ENCODE measurements at regions not wholly inside any gene's neighbourhood (a gene's known extent, or its start where the extent isn't known, plus 50 kb on each side); places are given as distances from the start of the nearest gene placed in this dataset.

- intact Hi-C loops (cut with micrococcal nuclease) = no loop called here
- CTCF ChIA-PET = no interaction called here
Measured at GRCh38 chr12:38156497-38157245, 159.9 kb upstream of the ALG10B start.

GRCh38 chr12:38157274-38157932 is 159.2 kb upstream of the ALG10B start:
- Mint-ChIP-seq H3K4me3 (no peak overlapping the region), H3K27me3 (ENCODE audit: low read depth) (no peaks in the 10 kb centered on the region), H3K36me3 (ENCODE audit: low read depth) (no peaks in the 10 kb centered on the region), H3K4me1 (ENCODE audit: low read depth) (no peaks in the 10 kb centered on the region), H3K9me3 (no peaks in the 10 kb centered on the region), H3K27ac (no peak overlapping the region)
- CTCF ChIA-PET = no interaction called here
- intact Hi-C loops (cut with micrococcal nuclease) = no loop called here
- no peak for DNase-seq

More at GRCh38 chr12:38156497-38157245, 159.9 kb upstream of the ALG10B start:
- Mint-ChIP-seq H3K9me3 (no peaks in the 10 kb centered on the region), H3K36me3 (ENCODE audit: low read depth) (no peaks in the 10 kb centered on the region), H3K27me3 (ENCODE audit: low read depth) (no peaks in the 10 kb centered on the region), H3K27ac (no peak overlapping the region), H3K4me3 (no peak overlapping the region), H3K4me1 (ENCODE audit: low read depth) (no peaks in the 10 kb centered on the region)
- no peak for DNase-seq

GRCh38 chr12:38157933-38158401 is 158.6 kb upstream of the ALG10B start:
- intact Hi-C loops (cut with micrococcal nuclease) = no loop called here
- Mint-ChIP-seq H3K4me3 (no peak overlapping the region), H3K4me1 (ENCODE audit: low read depth) (no peaks in the 10 kb centered on the region), H3K27ac (no peak overlapping the region), H3K27me3 (ENCODE audit: low read depth) (no peaks in the 10 kb centered on the region), H3K36me3 (ENCODE audit: low read depth) (no peaks in the 10 kb centered on the region), H3K9me3 (no peaks in the 10 kb centered on the region)
- no peak for DNase-seq
- CTCF ChIA-PET = no interaction called here

GRCh38 chr12:38158428-38159091 is 158.0 kb upstream of the ALG10B start:
- no peaks in the 10 kb centered on the region for H3K4me1 Mint-ChIP-seq (ENCODE audit: low read depth)
- H3K4me3 Mint-ChIP-seq = no peak overlapping the region
- H3K9me3 Mint-ChIP-seq = no peaks in the 10 kb centered on the region
- CTCF ChIA-PET = no interaction called here
- H3K36me3 Mint-ChIP-seq (ENCODE audit: low read depth) = no peaks in the 10 kb centered on the region
- no peak overlapping the region for H3K27ac Mint-ChIP-seq
- H3K27me3 Mint-ChIP-seq (ENCODE audit: low read depth) = no peaks in the 10 kb centered on the region
- DNase-seq = no peak
- intact Hi-C loops (cut with micrococcal nuclease) = no loop called here

- no peak overlapping the region for H3K27ac Mint-ChIP-seq
- CTCF ChIA-PET = no interaction called here
Measured at GRCh38 chr12:38159092-38159551, 157.5 kb upstream of the ALG10B start.

GRCh38 chr12:38159591-38160317 is 156.8 kb upstream of the ALG10B start:
- no peaks in the 10 kb centered on the region for H3K27me3 Mint-ChIP-seq (ENCODE audit: low read depth)
- H3K4me3 Mint-ChIP-seq = no peak overlapping the region
- CTCF ChIA-PET = no interaction called here
- no peaks in the 10 kb centered on the region for H3K4me1 Mint-ChIP-seq (ENCODE audit: low read depth)
- H3K36me3 Mint-ChIP-seq (ENCODE audit: low read depth) = no peaks in the 10 kb centered on the region
- H3K27ac Mint-ChIP-seq = no peak overlapping the region
- DNase-seq = no peak
- H3K9me3 Mint-ChIP-seq = no peaks in the 10 kb centered on the region
- intact Hi-C loops (cut with micrococcal nuclease) = no loop called here

More at GRCh38 chr12:38159092-38159551, 157.5 kb upstream of the ALG10B start:
- no peaks in the 10 kb centered on the region for H3K27me3 Mint-ChIP-seq (ENCODE audit: low read depth)
- DNase-seq = no peak
- H3K4me3 Mint-ChIP-seq = no peak overlapping the region
- intact Hi-C loops (cut with micrococcal nuclease) = no loop called here
- H3K36me3 Mint-ChIP-seq (ENCODE audit: low read depth) = no peaks in the 10 kb centered on the region
- no peaks in the 10 kb centered on the region for H3K9me3 Mint-ChIP-seq
- H3K4me1 Mint-ChIP-seq (ENCODE audit: low read depth) = no peaks in the 10 kb centered on the region

GRCh38 chr12:38160318-38161122 is 156.1 kb upstream of the ALG10B start:
- Mint-ChIP-seq H3K36me3 (ENCODE audit: low read depth) (no peaks in the 10 kb centered on the region), H3K9me3 (no peaks in the 10 kb centered on the region), H3K4me1 (ENCODE audit: low read depth) (no peaks in the 10 kb centered on the region), H3K27ac (no peak overlapping the region), H3K27me3 (ENCODE audit: low read depth) (no peaks in the 10 kb centered on the region), H3K4me3 (no peak overlapping the region)
- CTCF ChIA-PET = no interaction called here
- intact Hi-C loops (cut with micrococcal nuclease) = no loop called here
- DNase-seq = no peak

- H3K4me1 Mint-ChIP-seq (ENCODE audit: low read depth) = no peaks in the 10 kb centered on the region
- no peak overlapping the region for H3K27ac Mint-ChIP-seq
- DNase-seq = no peak
- no peak overlapping the region for H3K4me3 Mint-ChIP-seq
- no peaks in the 10 kb centered on the region for H3K36me3 Mint-ChIP-seq (ENCODE audit: low read depth)
- CTCF ChIA-PET = no interaction called here
- H3K27me3 Mint-ChIP-seq (ENCODE audit: low read depth) = no peaks in the 10 kb centered on the region
- no peaks in the 10 kb centered on the region for H3K9me3 Mint-ChIP-seq
- intact Hi-C loops (cut with micrococcal nuclease) = no loop called here
Measured at GRCh38 chr12:38161123-38162000, 155.2 kb upstream of the ALG10B start.

- Mint-ChIP-seq H3K27ac (no peak overlapping the region), H3K4me3 (no peak overlapping the region), H3K27me3 (ENCODE audit: low read depth) (no peaks in the 10 kb centered on the region), H3K4me1 (ENCODE audit: low read depth) (no peaks in the 10 kb centered on the region), H3K36me3 (ENCODE audit: low read depth) (no peaks in the 10 kb centered on the region), H3K9me3 (no peaks in the 10 kb centered on the region)
- CTCF ChIA-PET = no interaction called here
- intact Hi-C loops (cut with micrococcal nuclease) = no loop called here
- DNase-seq = no peak
Measured at GRCh38 chr12:38162013-38162412, 154.6 kb upstream of the ALG10B start.

GRCh38 chr12:38162708-38163441 is 153.7 kb upstream of the ALG10B start:
- H3K27me3 Mint-ChIP-seq (ENCODE audit: low read depth) = no peaks in the 10 kb centered on the region
- H3K4me3 Mint-ChIP-seq = no peak overlapping the region
- DNase-seq = no peak
- intact Hi-C loops (cut with micrococcal nuclease) = no loop called here
- H3K27ac Mint-ChIP-seq = no peak overlapping the region
- CTCF ChIA-PET = no interaction called here
- no peaks in the 10 kb centered on the region for H3K9me3 Mint-ChIP-seq
- no peaks in the 10 kb centered on the region for H3K4me1 Mint-ChIP-seq (ENCODE audit: low read depth)
- no peaks in the 10 kb centered on the region for H3K36me3 Mint-ChIP-seq (ENCODE audit: low read depth)

GRCh38 chr12:38163442-38163801 is 153.2 kb upstream of the ALG10B start:
- Mint-ChIP-seq H3K4me3 (no peak overlapping the region), H3K27ac (no peak overlapping the region), H3K4me1 (ENCODE audit: low read depth) (no peaks in the 10 kb centered on the region), H3K27me3 (ENCODE audit: low read depth) (no peaks in the 10 kb centered on the region), H3K36me3 (ENCODE audit: low read depth) (no peaks in the 10 kb centered on the region), H3K9me3 (no peaks in the 10 kb centered on the region)
- CTCF ChIA-PET = no interaction called here
- intact Hi-C loops (cut with micrococcal nuclease) = no loop called here
- DNase-seq = no peak

All from activated naive CD4-positive, alpha-beta T cell treated with anti-CD3 and anti-CD28 coated beads for 36 hours (primary cell).